SK-N-SH (cell line): ENCODE measurements at regions not wholly inside any gene's neighbourhood (a gene's known extent, or its start where the extent isn't known, plus 50 kb on each side); places are given as distances from the start of the nearest gene placed in this dataset.
A peak's percentile ranks its signal among the peaks of the same experiment; 100 is the strongest.

Experiments used
- CTCF ChIA-PET: fragments of 300-600, 350-600 bp; formaldehyde crosslinking; extraction: SDS; loops from one replicate; lab custom pipeline; 2021; lab: Yijun Ruan, JAX
- POLR2A ChIA-PET: fragments of 350-600 bp; sonication (Branson Sonifier 250); formaldehyde crosslinking; extraction: SDS; loops from one replicate; lab custom pipeline; 2020; ENCODE audit warnings: antibody characterized with exemption, inconsistent platforms; lab: Yijun Ruan, JAX
- DNase-seq: peaks from one replicate; pipeline ENCODE4 v3.0.0; 2012
- H2AFZ ChIP-seq: fragments of 200-600 bp; sonication (generic); 2 replicates; pipeline ENCODE4 v1.8.1; 2016; ENCODE audit warnings: antibody characterized with exemption, mild to moderate bottlenecking, low read depth
- H3F3A ChIP-seq: fragments of 200-600 bp; sonication (generic); replicated peaks from 2 replicates; pipeline ENCODE3; 2016; ENCODE audit warnings: antibody characterized with exemption, mild to moderate bottlenecking; ENCODE audit not compliant: insufficient read depth
- H3K27ac ChIP-seq, 2 experiments: fragments of 200-500 bp in 1 of 2; fragments of 200-600 bp in 1 of 2; sonication (Bioruptor generic) in 1 of 2; sonication (generic), shearing (Covaris generic) in 1 of 2; 2 replicates each; pipeline versions ENCODE4 v1.5.1 to v1.6.1; 2014 to 2016; ENCODE audit warnings: low read depth in 2 of 2, inconsistent platforms in 1 of 2, low read length in 1 of 2, mild to moderate bottlenecking in 1 of 2, mixed read lengths in 1 of 2
- H3K27me3 ChIP-seq: fragments of 200-600 bp; sonication (generic), shearing (Covaris generic); 2 replicates; pipeline ENCODE4 v1.6.1; 2016; ENCODE audit warnings: mixed run types; ENCODE audit not compliant: insufficient read depth
- H3K36me3 ChIP-seq, 2 experiments: fragments of 200-500 bp in 1 of 2; fragments of 200-600 bp in 1 of 2; sonication (Bioruptor generic) in 1 of 2; sonication (generic) in 1 of 2; replicated peaks in 1 of 2; 2 replicates each; pipeline versions ENCODE3 to v1.5.1; 2014 to 2016; ENCODE audit warnings: low read length in 1 of 2, mild to moderate bottlenecking in 1 of 2; ENCODE audit not compliant: insufficient read depth in 2 of 2, control insufficient read depth in 1 of 2
- H3K4me1 ChIP-seq, 2 experiments: fragments of 200-500 bp in 1 of 2; fragments of 200-600 bp in 1 of 2; sonication (Bioruptor generic) in 1 of 2; sonication (generic), shearing (Covaris generic) in 1 of 2; 2 replicates each; pipeline versions ENCODE4 v1.5.1 to v1.6.1; 2014 to 2016; ENCODE audit warnings: low read depth in 1 of 2, low read length in 1 of 2, mixed run types in 1 of 2; ENCODE audit not compliant: insufficient read depth in 2 of 2, control insufficient read depth in 1 of 2
- H3K4me2 ChIP-seq: fragments of 200-600 bp; sonication (generic), shearing (Covaris generic); 2 replicates; pipeline ENCODE4 v1.6.1; 2017; ENCODE audit warnings: mixed run types
- H3K4me3 ChIP-seq, 2 experiments: fragments of 200-500 bp in 1 of 2; fragments of 200-600 bp in 1 of 2; sonication (Bioruptor generic) in 1 of 2; sonication (generic), shearing (Covaris generic) in 1 of 2; 2 replicates each; pipeline versions ENCODE4 v1.5.1 to v1.8.1; 2014 to 2016; ENCODE audit warnings: low read depth in 2 of 2, inconsistent platforms in 1 of 2, low read length in 1 of 2, mild to moderate bottlenecking in 1 of 2, mixed read lengths in 1 of 2, moderate library complexity in 1 of 2
- H3K79me2 ChIP-seq: fragments of 200-600 bp; sonication (generic); 2 replicates; pipeline ENCODE4 v1.8.1; 2017; ENCODE audit warnings: mild to moderate bottlenecking; ENCODE audit not compliant: insufficient read depth
- H3K9ac ChIP-seq: fragments of 200-600 bp; sonication (generic); 2 replicates; pipeline ENCODE4 v1.6.1; 2017; ENCODE audit warnings: mixed run types
- H3K9me2 ChIP-seq: fragments of 200-600 bp; sonication (generic); 2 replicates; pipeline ENCODE4 v1.6.1; 2017; ENCODE audit warnings: mixed run types
- H3K9me3 ChIP-seq: fragments of 200-600 bp; sonication (generic); 2 replicates; pipeline ENCODE4 v1.6.1; 2017; ENCODE audit warnings: mixed run types, mild to moderate bottlenecking, moderate library complexity
- H4K20me1 ChIP-seq: fragments of 200-600 bp; sonication (generic); 2 replicates; pipeline ENCODE4 v1.6.1; 2017; ENCODE audit warnings: mild to moderate bottlenecking, mixed run types; ENCODE audit not compliant: insufficient read depth
- CHD2 ChIP-seq: fragments of 150-350 bp; IDR thresholded peaks from 2 replicates; pipeline ENCODE4 v1.6.1; 2018; ENCODE audit warnings: low read length; ENCODE audit not compliant: partially characterized antibody
- EP300 ChIP-seq, 2 experiments: IDR thresholded peaks; 2 replicates each; pipeline versions ENCODE4 v1.4.0 to v1.6.1; 2012; ENCODE audit warnings: borderline replicate concordance in 1 of 2, low read depth in 1 of 2, low read length in 1 of 2
- FOXJ3 ChIP-seq: sonication (generic); formaldehyde crosslinking; IDR thresholded peaks from 2 replicates; pipeline ENCODE4 v1.5.1; 2020; ENCODE audit warnings: mild to moderate bottlenecking, missing genetic modification reagents
- FOXM1 ChIP-seq: IDR thresholded peaks from 2 replicates; pipeline ENCODE4 v1.4.0; 2012; ENCODE audit warnings: low read depth, mild to moderate bottlenecking
- GATA2 ChIP-seq: sonication (generic); formaldehyde crosslinking; IDR thresholded peaks from 2 replicates; pipeline ENCODE4 v1.5.0; 2020; ENCODE audit warnings: mild to moderate bottlenecking, missing genetic modification reagents
- IRF3 ChIP-seq: fragments of 150-350 bp; IDR thresholded peaks from 2 replicates; pipeline ENCODE4 v1.6.1; 2016; ENCODE audit warnings: mild to moderate bottlenecking, low read depth, low read length
- JUND ChIP-seq: IDR thresholded peaks from 2 replicates; pipeline ENCODE4 v1.4.0; 2012
- MEF2A ChIP-seq: IDR thresholded peaks from 2 replicates; pipeline ENCODE4 v1.4.0; 2012; ENCODE audit warnings: low read depth, borderline replicate concordance
- NFIC ChIP-seq: IDR thresholded peaks from 2 replicates; pipeline ENCODE4 v1.4.0; 2012; ENCODE audit warnings: borderline replicate concordance
- PBX3 ChIP-seq: IDR thresholded peaks from 2 replicates; pipeline ENCODE4; 2012
- POLR2AphosphoS5 ChIP-seq: IDR thresholded peaks from 2 replicates; pipeline ENCODE4 v1.6.1; 2012; ENCODE audit warnings: low read depth, low read length
- RAD21 ChIP-seq: IDR thresholded peaks from 2 replicates; pipeline ENCODE4 v1.6.1; 2012; ENCODE audit warnings: mild to moderate bottlenecking, low read length
- RCOR1 ChIP-seq: fragments of 150-350 bp; IDR thresholded peaks from 2 replicates; pipeline ENCODE4 v1.6.1; 2017; ENCODE audit warnings: antibody characterized with exemption, low read length
- RFX5 ChIP-seq: IDR thresholded peaks from 2 replicates; pipeline ENCODE4 v1.6.1; 2012; ENCODE audit warnings: mild to moderate bottlenecking, improper control_type of control experiment, low read length
- SIN3A ChIP-seq: IDR thresholded peaks from 2 replicates; pipeline ENCODE4 v1.6.1; 2012; ENCODE audit warnings: low read depth, mild to moderate bottlenecking, low read length, moderate library complexity, borderline replicate concordance
- TCF12 ChIP-seq: IDR thresholded peaks from 2 replicates; pipeline ENCODE4 v1.4.0; 2012
- USF1 ChIP-seq: IDR thresholded peaks from 2 replicates; pipeline ENCODE4 v1.4.0; 2012; ENCODE audit warnings: low read depth, borderline replicate concordance
- YY1 ChIP-seq: IDR thresholded peaks from 2 replicates; pipeline ENCODE4 v1.4.0; 2012; ENCODE audit warnings: low read depth, mild to moderate bottlenecking
- WGBS: methylation state at CpG from one replicate; pipeline ENCODE4 v1.1.6; 2017; ENCODE audit warnings: low lambda C conversion rate; 5-methylcytosine and 5-hydroxymethylcytosine counted together
- TF ChIP-seq, protein P1 (sequence below): fragments of 150-350 bp; IDR thresholded peaks from 2 replicates; pipeline ENCODE4 v1.6.1; 2017; ENCODE audit warnings: antibody characterized with exemption, low read length, low read depth, borderline replicate concordance

DNA sequence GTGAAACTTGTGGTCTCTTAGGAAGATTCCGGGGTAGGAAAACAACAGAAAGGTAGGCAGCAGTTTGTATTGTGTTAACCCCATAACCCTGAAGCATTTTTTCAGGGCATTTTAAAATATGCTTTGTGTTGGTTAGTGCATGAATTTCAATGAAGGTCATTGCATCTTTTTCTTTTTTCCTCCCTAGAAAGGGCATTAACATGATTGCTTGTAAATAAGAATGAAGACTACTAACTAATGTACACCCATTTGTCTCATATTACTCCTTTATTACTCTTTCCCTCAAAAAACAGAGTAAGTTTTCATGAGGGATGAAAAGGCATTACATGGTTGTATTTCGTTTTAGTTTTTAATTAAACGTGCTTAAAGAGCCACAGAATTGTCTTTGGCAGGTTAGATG lies 141.4 kb downstream of the OGFRL1 start:
- TF ChIP-seq YY1: no peak
- TF ChIP-seq SIN3A: no peak
- TF ChIP-seq RAD21: no peak
- no peak for TF ChIP-seq RCOR1
- no peak for TF ChIP-seq IRF3
- TF ChIP-seq GATA2 (CRISPR knock-in tag): no peak
- no peak for TF ChIP-seq JUND
- TF ChIP-seq RFX5: no peak
- no peak for TF ChIP-seq POLR2AphosphoS5
- TF ChIP-seq MEF2A: no peak
- no peak for TF ChIP-seq FOXM1
- no peak for TF ChIP-seq EP300 (IDR thresholded peaks at IDR 0.05; ENCODE audit: borderline replicate concordance in 1 of 2, low read depth in 1 of 2, low read length in 1 of 2)
- no peak for TF ChIP-seq TCF12
- TF ChIP-seq NFIC: no peak
- TF ChIP-seq USF1: no peak
- TF ChIP-seq PBX3: no peak
- TF ChIP-seq FOXJ3 (CRISPR knock-in tag): no peak
- TF ChIP-seq, protein P1, sequence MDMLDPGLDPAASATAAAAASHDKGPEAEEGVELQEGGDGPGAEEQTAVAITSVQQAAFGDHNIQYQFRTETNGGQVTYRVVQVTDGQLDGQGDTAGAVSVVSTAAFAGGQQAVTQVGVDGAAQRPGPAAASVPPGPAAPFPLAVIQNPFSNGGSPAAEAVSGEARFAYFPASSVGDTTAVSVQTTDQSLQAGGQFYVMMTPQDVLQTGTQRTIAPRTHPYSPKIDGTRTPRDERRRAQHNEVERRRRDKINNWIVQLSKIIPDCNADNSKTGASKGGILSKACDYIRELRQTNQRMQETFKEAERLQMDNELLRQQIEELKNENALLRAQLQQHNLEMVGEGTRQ: no peak
- no peak for TF ChIP-seq CHD2
- TF ChIP-seq, all 33 proteins: peak for 0
- no peak overlapping the region for H3K27ac ChIP-seq
- no peaks in the 10 kb centered on the region for H3F3A ChIP-seq
- ChIA-PET CTCF (no interaction called here), POLR2A (no interaction called here)
- no peak overlapping the region for H3K4me2 ChIP-seq
- H2AFZ ChIP-seq: 0 out of 2 replicates have a peak overlapping the region, but pooled peaks have one; percentile 13
- no peaks in the 10 kb centered on the region for H4K20me1 ChIP-seq
- H3K27me3 ChIP-seq: no peaks in the 10 kb centered on the region; the same call in 1 of the 2 replicates
- no peak overlapping the region for H3K4me3 ChIP-seq
- DNase-seq: no peak
- no peaks in the 10 kb centered on the region for H3K79me2 ChIP-seq
- no peak overlapping the region for H3K9ac ChIP-seq
- no peaks in the 10 kb centered on the region for H3K36me3 ChIP-seq
- no peaks in the 10 kb centered on the region for H3K9me2 ChIP-seq
- 37% methylated on average over 3 of the region's 3 CpGs for WGBS
- H3K4me1 ChIP-seq: no peaks in the 10 kb centered on the region
- no peaks in the 10 kb centered on the region for H3K9me3 ChIP-seq
